ENCODE measurements at regions not wholly inside any gene's neighbourhood (a gene's known extent, or its start where the extent isn't known, plus 50 kb on each side); places are given as distances from the start of the nearest gene placed in this dataset.

GRCh38 chr12:127064207-127064606, 1202.8 kb upstream of the TMEM132C start:
- TF ChIP-seq CTCF (conservative IDR thresholded peaks at IDR 0.05; ENCODE audit: low read length), result no peak
- no peak overlapping the region for H3K4me3 ChIP-seq (ENCODE audit: low read length)
- no peak for DNase-seq (ENCODE audit: low read depth)

DNA sequence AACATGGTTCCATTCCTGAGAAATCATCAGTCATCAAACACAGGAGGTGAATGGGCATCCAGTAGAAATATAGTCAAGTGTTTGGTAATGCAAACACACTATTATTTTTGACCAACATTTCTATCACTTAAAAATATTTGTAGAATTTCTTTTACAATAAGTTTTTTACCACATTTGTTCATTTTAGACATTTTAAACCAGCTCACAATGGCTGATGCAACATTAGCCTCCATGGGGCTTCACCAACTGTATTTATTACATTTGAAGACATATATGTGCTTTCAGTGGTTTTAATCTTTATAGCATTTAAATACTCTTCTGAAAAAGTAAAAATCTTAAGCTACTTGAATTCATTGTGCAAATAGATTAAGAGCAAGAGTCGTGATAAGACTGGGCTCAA, 1201.4 kb upstream of the TMEM132C start:
- no peak overlapping the region for H3K4me3 ChIP-seq (ENCODE audit: low read length)
- no peak for DNase-seq (ENCODE audit: low read depth)
- TF ChIP-seq CTCF (conservative IDR thresholded peaks at IDR 0.05; ENCODE audit: low read length), result no peak

GRCh38 chr12:127070515-127071157, 1196.3 kb upstream of the TMEM132C start:
- no peak for DNase-seq (ENCODE audit: low read depth)
- H3K4me3 ChIP-seq (ENCODE audit: low read length), result no peak overlapping the region
- TF ChIP-seq CTCF (conservative IDR thresholded peaks at IDR 0.05; ENCODE audit: low read length), result no peak

- DNase-seq (ENCODE audit: low read depth), result no peak
- H3K4me3 ChIP-seq (ENCODE audit: low read length), result no peak overlapping the region
- TF ChIP-seq CTCF (conservative IDR thresholded peaks at IDR 0.05; ENCODE audit: low read length), result no peak
Observed at GRCh38 chr12:127074161-127074560, 1192.8 kb upstream of the TMEM132C start.

- H3K4me3 ChIP-seq (ENCODE audit: low read length), result no peak overlapping the region
- no peak for DNase-seq (ENCODE audit: low read depth)
- TF ChIP-seq CTCF (conservative IDR thresholded peaks at IDR 0.05; ENCODE audit: low read length), result no peak
Observed at GRCh38 chr12:127075981-127076380, 1191.0 kb upstream of the TMEM132C start.

GRCh38 chr12:127077262-127078045, 1189.5 kb upstream of the TMEM132C start:
- DNase-seq (ENCODE audit: low read depth), result no peak
- H3K4me3 ChIP-seq (ENCODE audit: low read length), result no peak overlapping the region
- TF ChIP-seq CTCF (conservative IDR thresholded peaks at IDR 0.05; ENCODE audit: low read length), result no peak

Data from AG10803 (cell line).